BE2C (cell line): ENCODE measurements at regions not wholly inside any gene's neighbourhood (a gene's known extent, or its start where the extent isn't known, plus 50 kb on each side); places are given as distances from the start of the nearest gene placed in this dataset.

Source experiments
- DNase-seq: peaks from one replicate; pipeline ENCODE4 v3.0.0-alpha.2; 2020
- H3K27me3 ChIP-seq: fragments of 250-450 bp; sonication (Bioruptor Pico); 2 replicates; pipeline ENCODE4 v1.5.1; 2020; ENCODE audit warnings: mild to moderate bottlenecking
- H3K36me3 ChIP-seq: fragments of 250-450 bp; sonication (Bioruptor Pico); 2 replicates; pipeline ENCODE4 v1.5.1; 2020; ENCODE audit warnings: mild to moderate bottlenecking
- H3K4me1 ChIP-seq: fragments of 250-450 bp; sonication (Bioruptor Pico); 2 replicates; pipeline ENCODE4 v1.5.1; 2020
- H3K4me3 ChIP-seq: 2 replicates; pipeline ENCODE4 v1.5.1; 2011; ENCODE audit warnings: low read depth, low read length
- H3K9me3 ChIP-seq: fragments of 250-450 bp; sonication (Bioruptor Pico); 2 replicates; pipeline ENCODE4 v1.5.1; 2020
- TF ChIP-seq, protein P1 (sequence below): IDR thresholded peaks from 2 replicates; pipeline ENCODE4 v1.5.1; 2012; ENCODE audit warnings: mild to moderate bottlenecking, low read depth, low read length

DNA sequence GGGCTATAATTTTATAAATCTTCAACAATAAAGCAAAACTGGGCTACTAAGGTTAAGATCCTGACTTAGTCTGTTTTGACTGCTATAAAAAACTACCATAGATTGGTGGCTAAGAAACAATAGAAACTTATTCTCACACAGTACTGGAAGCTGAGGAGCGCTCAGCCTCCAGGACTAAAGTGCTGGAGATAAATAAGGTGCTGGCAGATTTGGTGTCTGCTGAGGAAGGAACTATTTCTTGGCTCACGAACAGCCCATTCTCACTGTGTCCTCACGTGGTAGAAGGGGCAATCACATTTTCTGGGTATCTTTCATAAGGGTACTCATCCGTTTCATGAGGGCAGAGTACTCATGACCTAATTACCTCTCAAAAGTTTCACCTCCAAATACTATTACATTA, 166.8 kb upstream of the CBLB start:
- Histone ChIP-seq H3K4me3 (no peak overlapping the region), H3K27me3 (no peaks in the 10 kb centered on the region), H3K4me1 (no peaks in the 10 kb centered on the region), H3K36me3 (no peaks in the 10 kb centered on the region), H3K9me3 (no peaks in the 10 kb centered on the region)
- no peak for DNase-seq
- TF ChIP-seq, protein P1, sequence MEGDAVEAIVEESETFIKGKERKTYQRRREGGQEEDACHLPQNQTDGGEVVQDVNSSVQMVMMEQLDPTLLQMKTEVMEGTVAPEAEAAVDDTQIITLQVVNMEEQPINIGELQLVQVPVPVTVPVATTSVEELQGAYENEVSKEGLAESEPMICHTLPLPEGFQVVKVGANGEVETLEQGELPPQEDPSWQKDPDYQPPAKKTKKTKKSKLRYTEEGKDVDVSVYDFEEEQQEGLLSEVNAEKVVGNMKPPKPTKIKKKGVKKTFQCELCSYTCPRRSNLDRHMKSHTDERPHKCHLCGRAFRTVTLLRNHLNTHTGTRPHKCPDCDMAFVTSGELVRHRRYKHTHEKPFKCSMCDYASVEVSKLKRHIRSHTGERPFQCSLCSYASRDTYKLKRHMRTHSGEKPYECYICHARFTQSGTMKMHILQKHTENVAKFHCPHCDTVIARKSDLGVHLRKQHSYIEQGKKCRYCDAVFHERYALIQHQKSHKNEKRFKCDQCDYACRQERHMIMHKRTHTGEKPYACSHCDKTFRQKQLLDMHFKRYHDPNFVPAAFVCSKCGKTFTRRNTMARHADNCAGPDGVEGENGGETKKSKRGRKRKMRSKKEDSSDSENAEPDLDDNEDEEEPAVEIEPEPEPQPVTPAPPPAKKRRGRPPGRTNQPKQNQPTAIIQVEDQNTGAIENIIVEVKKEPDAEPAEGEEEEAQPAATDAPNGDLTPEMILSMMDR = no peak

DNA sequence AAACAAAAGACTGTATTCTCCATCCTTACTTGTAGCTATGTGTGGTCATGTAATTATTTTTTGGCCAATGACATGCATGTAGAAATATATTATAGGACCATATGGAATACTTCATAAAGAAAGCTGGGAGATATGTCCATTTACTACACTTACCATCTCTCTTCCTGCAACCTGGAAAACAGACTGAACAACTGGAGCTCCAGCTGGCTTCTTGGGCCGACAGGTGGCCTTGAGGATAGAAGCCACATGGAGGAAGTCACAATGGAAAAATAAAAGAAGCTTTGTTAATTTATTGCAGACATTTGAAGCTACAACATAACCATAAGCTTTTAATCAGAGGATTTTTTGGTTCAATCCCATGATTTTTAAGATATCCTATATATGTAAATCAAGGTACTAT, 167.9 kb upstream of the CBLB start:
- TF ChIP-seq, protein P1 = no peak
- Histone ChIP-seq H3K27me3 (no peaks in the 10 kb centered on the region), H3K4me1 (no peaks in the 10 kb centered on the region), H3K9me3 (no peaks in the 10 kb centered on the region), H3K36me3 (no peaks in the 10 kb centered on the region), H3K4me3 (no peak overlapping the region)
- DNase-seq = no peak

DNA sequence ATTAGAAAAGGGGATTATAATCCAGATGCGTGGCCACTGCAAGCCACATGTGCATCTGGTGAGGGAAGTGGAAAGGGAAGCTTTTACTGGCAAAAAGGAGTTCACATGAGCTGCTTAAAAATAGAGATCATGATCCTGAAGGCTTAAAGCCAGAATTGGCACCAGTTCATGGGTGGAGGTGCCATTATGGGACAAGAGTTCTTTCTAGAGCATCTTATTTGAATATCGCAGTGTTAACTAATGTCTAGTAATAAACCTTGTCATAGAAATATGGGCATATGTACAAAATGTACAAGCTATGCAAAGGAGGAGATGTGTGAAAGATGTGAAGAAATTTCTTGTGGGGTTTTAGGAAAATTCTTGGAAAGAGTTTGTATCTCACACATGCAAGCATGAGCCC, 178.4 kb upstream of the CBLB start:
- TF ChIP-seq, protein P1 = no peak
- no peak for DNase-seq
- no peak overlapping the region for H3K4me3 ChIP-seq
- no peaks in the 10 kb centered on the region for H3K9me3 ChIP-seq
- H3K36me3 ChIP-seq = no peaks in the 10 kb centered on the region
- no peaks in the 10 kb centered on the region for H3K27me3 ChIP-seq
- H3K4me1 ChIP-seq = peaks cover 3% of the 10 kb centered on the region; the same call in 1 of the 2 replicates

DNA sequence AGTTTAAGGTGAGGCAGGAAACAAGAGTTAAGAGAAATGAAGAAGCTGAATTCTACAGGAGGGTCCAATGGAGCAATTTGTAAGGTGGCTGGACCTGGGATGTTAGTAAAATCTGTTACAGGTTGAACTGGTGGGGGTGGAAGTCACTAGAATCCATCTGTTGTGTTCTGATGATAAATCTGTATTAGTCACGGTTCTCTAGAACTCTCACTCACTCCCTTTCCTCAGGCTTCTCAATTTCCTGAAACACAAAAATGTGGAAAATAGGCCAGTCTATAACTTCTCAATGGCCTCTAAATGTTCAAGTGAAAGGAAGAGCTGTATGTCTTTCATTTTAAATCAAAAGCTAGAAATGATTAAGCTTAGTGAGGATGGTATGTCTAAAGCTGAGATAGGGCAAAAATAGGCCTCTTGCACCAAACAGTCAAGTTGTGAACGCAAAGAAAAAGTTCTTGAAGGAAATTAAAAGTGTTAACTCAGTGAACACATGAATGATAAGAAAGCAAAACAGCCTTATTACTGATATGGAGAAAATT, 180.2 kb upstream of the CBLB start:
- no peak for DNase-seq
- TF ChIP-seq, protein P1 = no peak
- no peaks in the 10 kb centered on the region for H3K9me3 ChIP-seq

GRCh38 chr3:106049821-106050220, 181.0 kb upstream of the CBLB start:
- Histone ChIP-seq H3K36me3 (no peaks in the 10 kb centered on the region), H3K4me3 (no peak overlapping the region), H3K4me1 (peaks cover 3% of the 10 kb centered on the region; the same call in 1 of the 2 replicates), H3K9me3 (no peaks in the 10 kb centered on the region), H3K27me3 (no peaks in the 10 kb centered on the region)
- no peak for DNase-seq
- TF ChIP-seq, protein P1 = no peak

More for the DNA sequence above, 180.2 kb upstream of the CBLB start:
- Histone ChIP-seq H3K4me1 (peaks cover 3% of the 10 kb centered on the region; the same call in 1 of the 2 replicates), H3K36me3 (no peaks in the 10 kb centered on the region), H3K27me3 (no peaks in the 10 kb centered on the region), H3K4me3 (no peak overlapping the region)

DNA sequence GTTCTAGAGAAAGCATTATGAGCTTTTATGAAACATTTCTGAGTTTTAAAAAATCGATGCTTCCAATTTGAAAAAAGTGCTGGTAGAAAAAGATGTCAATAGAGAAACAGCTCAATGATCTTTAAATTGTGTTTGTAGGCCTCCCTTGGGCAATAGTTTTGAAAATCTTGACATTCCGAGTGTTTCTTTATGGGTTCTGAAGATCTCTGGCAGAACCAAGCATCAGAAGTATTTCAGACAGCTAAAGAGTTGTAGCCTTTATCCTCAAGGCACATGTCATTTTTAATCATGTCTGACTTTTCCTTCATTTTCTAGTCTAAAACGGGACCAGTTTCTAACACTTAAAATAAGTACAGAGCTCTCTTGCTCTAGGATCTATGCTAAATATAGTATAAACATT, 188.1 kb upstream of the CBLB start:
- Histone ChIP-seq H3K4me1 (peaks cover 3% of the 10 kb centered on the region; the same call in 1 of the 2 replicates), H3K36me3 (no peaks in the 10 kb centered on the region), H3K27me3 (no peaks in the 10 kb centered on the region), H3K9me3 (no peaks in the 10 kb centered on the region), H3K4me3 (no peak overlapping the region)
- no peak for DNase-seq
- TF ChIP-seq, protein P1 = no peak
